CD4-positive, alpha-beta T cell treated with Interleukin-10 for 1 hour (primary cell): ENCODE measurements at regions not wholly inside any gene's neighbourhood (a gene's known extent, or its start where the extent isn't known, plus 50 kb on each side); places are given as distances from the start of the nearest gene placed in this dataset.
"Not testable (repeated sequence)": the region's sequence is repeated elsewhere in the genome, so short reads cannot be mapped to it uniquely, and the experiment has no call there.

Experiments used
- DNase-seq: peaks from one replicate; pipeline ENCODE4 v3.0.0-alpha.2; 2020

GRCh38 chr7:88610942-88611341 is 148.6 kb upstream of the ZNF804B start:
- DNase-seq, result no peak

GRCh38 chr7:88600695-88601094 is 158.8 kb upstream of the ZNF804B start:
- DNase-seq, result no peak

- DNase-seq, result no peak
Observed at GRCh38 chr7:88599528-88599927, 160.0 kb upstream of the ZNF804B start.

GRCh38 chr7:88597941-88598425 is 161.5 kb upstream of the ZNF804B start:
- DNase-seq, result no peak

GRCh38 chr7:88590963-88591362 is 168.5 kb upstream of the ZNF804B start:
- no peak for DNase-seq

- no peak for DNase-seq
Observed at GRCh38 chr7:88589927-88590326, 169.6 kb upstream of the ZNF804B start.

- no peak for DNase-seq
Observed at GRCh38 chr7:88586890-88587289, 172.6 kb upstream of the ZNF804B start.

GRCh38 chr7:88586219-88586618 is 173.3 kb upstream of the ZNF804B start:
- no peak for DNase-seq

GRCh38 chr7:88576720-88577119 is 182.8 kb upstream of the ZNF804B start:
- no peak for DNase-seq

- no peak for DNase-seq
Observed at GRCh38 chr7:88566162-88566729, 193.3 kb upstream of the ZNF804B start.

- no peak for DNase-seq
Observed at GRCh38 chr7:88565401-88565800, 194.1 kb upstream of the ZNF804B start.

GRCh38 chr7:88556441-88556840 is 203.1 kb upstream of the ZNF804B start:
- DNase-seq, result not testable (repeated sequence)

GRCh38 chr7:88554847-88555246 is 204.7 kb upstream of the ZNF804B start:
- not testable (repeated sequence) for DNase-seq

- no peak for DNase-seq
Observed at GRCh38 chr7:88548399-88548798, 211.1 kb upstream of the ZNF804B start.

GRCh38 chr7:88546808-88547207 is 212.7 kb upstream of the ZNF804B start:
- DNase-seq, result peak; percentile 14

GRCh38 chr7:88545663-88546062 is 213.8 kb upstream of the ZNF804B start:
- no peak for DNase-seq

GRCh38 chr7:88540012-88540411 is 219.5 kb upstream of the ZNF804B start:
- no peak for DNase-seq

- no peak for DNase-seq
Observed at GRCh38 chr7:88539518-88539917, 220.0 kb upstream of the ZNF804B start.

GRCh38 chr7:88523645-88524044 is 217.0 kb upstream of the STEAP4 start:
- DNase-seq, result no peak

- no peak for DNase-seq
Observed at GRCh38 chr7:88522771-88523293, 216.1 kb upstream of the STEAP4 start.

- DNase-seq, result no peak
Observed at GRCh38 chr7:88516429-88516828, 209.7 kb upstream of the STEAP4 start.

- no peak for DNase-seq
Observed at GRCh38 chr7:88515301-88515700, 208.6 kb upstream of the STEAP4 start.

- DNase-seq, result no peak
Observed at GRCh38 chr7:88509341-88509740, 202.6 kb upstream of the STEAP4 start.

GRCh38 chr7:88500131-88500530 is 193.4 kb upstream of the STEAP4 start:
- no peak for DNase-seq
